ENCODE measurements at regions not wholly inside any gene's neighbourhood (a gene's known extent, or its start where the extent isn't known, plus 50 kb on each side); places are given as distances from the start of the nearest gene placed in this dataset.

- no peak for TF ChIP-seq CTCF (IDR thresholded peaks at IDR 0.05)
- no peak for TF ChIP-seq EZH2 (IDR thresholded peaks at IDR 0.05; ENCODE audit: borderline replicate concordance, insufficient read depth, low read depth, low read length, poor library complexity, severe bottlenecking)
These were observed 468.5 kb downstream of the ZNF608 start for GRCh38 chr5:124277767-124278545.
